ENCODE measurements at regions not wholly inside any gene's neighbourhood (a gene's known extent, or its start where the extent isn't known, plus 50 kb on each side); places are given as distances from the start of the nearest gene placed in this dataset.

DNA sequence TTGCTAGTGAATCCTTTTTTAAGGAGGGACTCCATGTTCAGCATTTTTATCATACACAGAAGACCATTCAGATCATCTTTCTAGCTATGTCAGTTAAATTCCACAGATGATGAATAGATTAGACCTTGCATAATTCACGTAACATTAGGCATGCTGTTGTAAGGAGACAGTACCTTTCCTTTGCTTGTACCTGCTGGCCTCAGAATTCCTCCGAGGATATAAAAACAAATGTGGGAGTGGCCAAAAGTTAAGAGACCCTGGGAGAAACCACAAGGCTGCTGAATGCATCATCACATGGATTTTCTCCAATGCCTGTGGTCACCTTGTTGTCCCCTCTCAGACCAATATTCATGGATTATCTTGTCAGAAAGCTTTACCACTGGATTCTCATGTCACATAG is 201.4 kb downstream of the MAGEB17 start:
- TF ChIP-seq, protein P1, sequence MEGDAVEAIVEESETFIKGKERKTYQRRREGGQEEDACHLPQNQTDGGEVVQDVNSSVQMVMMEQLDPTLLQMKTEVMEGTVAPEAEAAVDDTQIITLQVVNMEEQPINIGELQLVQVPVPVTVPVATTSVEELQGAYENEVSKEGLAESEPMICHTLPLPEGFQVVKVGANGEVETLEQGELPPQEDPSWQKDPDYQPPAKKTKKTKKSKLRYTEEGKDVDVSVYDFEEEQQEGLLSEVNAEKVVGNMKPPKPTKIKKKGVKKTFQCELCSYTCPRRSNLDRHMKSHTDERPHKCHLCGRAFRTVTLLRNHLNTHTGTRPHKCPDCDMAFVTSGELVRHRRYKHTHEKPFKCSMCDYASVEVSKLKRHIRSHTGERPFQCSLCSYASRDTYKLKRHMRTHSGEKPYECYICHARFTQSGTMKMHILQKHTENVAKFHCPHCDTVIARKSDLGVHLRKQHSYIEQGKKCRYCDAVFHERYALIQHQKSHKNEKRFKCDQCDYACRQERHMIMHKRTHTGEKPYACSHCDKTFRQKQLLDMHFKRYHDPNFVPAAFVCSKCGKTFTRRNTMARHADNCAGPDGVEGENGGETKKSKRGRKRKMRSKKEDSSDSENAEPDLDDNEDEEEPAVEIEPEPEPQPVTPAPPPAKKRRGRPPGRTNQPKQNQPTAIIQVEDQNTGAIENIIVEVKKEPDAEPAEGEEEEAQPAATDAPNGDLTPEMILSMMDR (IDR thresholded peaks at IDR 0.05; ENCODE audit: poor library complexity), result no peak
- TF ChIP-seq EZH2phosphoT487 (IDR thresholded peaks at IDR 0.05; ENCODE audit: low read depth, severe bottlenecking, unreplicated experiment), result no peak
- no peak for TF ChIP-seq EZH2 (IDR thresholded peaks at IDR 0.05; ENCODE audit: borderline replicate concordance)
